GM18519 (cell line): ENCODE measurements at regions not wholly inside any gene's neighbourhood (a gene's known extent, or its start where the extent isn't known, plus 50 kb on each side); places are given as distances from the start of the nearest gene placed in this dataset.
A peak's percentile ranks its signal among the peaks of the same experiment; 100 is the strongest.

ENCODE experiments used
- ATAC-seq: cut with Tn5 transposase; IDR thresholded peaks from one replicate; pipeline ENCODE4 v1.9.1; 2021; ENCODE audit warnings: mild to moderate bottlenecking, moderate library complexity; ENCODE audit not compliant: unreplicated experiment, low FRiP score

- no peak for ATAC-seq
These were observed 420.2 kb downstream of the KCTD12 start for GRCh38 chr13:76466043-76466442.

- ATAC-seq: no peak
These were observed 422.9 kb downstream of the KCTD12 start for GRCh38 chr13:76463314-76463713.

GRCh38 chr13:76461999-76462398 lies 424.2 kb downstream of the KCTD12 start:
- ATAC-seq: no peak

DNA sequence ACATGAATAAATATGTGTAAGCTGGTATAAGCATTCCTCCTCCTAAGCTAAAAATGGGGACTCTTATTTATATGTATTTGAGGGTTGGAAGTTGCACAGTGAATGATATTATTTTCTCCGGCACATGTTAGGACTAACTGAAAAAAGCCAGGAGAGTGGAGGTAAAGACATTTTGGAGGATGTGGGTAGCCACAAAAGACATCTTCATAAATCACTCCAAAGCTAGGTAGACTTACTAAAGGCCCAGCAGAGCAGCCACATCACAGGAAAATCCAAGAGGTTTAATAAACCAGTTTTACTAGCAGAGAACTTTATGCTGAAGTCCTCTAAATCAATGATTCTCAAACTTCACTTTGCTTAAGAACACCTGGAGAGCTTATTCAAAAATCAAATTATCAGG lies 424.7 kb downstream of the KCTD12 start:
- no peak for ATAC-seq

DNA sequence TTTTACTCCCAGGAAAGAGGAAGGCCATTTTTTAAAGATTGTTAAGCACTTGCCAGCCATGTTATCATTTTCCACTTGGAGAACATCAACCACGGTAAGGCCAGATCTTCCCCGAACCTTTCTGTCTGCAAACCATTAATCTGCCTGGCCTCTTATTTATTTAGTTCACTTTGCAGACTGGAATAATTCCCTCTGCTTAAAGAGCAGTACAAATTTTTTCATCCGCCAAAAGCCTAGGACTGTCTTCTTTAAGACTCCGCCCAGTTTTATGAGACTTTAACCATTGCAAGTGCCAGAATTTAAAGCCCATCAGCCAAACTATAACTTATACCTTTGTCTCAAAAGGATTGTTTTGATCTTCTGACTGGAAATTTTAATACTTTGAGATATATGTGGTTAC lies 426.3 kb downstream of the KCTD12 start:
- no peak for ATAC-seq

- no peak for ATAC-seq
These were observed 430.2 kb downstream of the KCTD12 start for GRCh38 chr13:76455960-76456359.

DNA sequence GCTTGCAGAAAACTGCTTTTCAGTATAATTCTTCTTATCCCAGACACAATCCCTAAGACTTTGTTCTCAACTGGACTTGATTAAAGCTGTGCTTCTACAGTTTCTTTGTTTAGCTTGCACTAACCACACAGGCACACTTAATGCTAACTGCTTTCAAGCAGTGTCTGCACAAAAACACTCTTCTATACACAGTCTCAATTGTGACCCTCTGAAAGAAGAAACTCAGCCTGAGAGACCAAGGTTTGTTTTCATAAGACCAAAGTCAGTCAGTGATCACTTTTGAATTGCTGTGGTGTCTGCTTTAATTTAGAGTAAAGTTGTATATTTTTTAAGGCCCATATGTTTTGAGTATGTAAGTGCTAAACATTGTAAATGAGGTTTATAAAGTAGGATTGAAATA lies 431.2 kb downstream of the KCTD12 start:
- no peak for ATAC-seq

- no peak for ATAC-seq
These were observed 436.5 kb downstream of the KCTD12 start for GRCh38 chr13:76449716-76450115.

DNA sequence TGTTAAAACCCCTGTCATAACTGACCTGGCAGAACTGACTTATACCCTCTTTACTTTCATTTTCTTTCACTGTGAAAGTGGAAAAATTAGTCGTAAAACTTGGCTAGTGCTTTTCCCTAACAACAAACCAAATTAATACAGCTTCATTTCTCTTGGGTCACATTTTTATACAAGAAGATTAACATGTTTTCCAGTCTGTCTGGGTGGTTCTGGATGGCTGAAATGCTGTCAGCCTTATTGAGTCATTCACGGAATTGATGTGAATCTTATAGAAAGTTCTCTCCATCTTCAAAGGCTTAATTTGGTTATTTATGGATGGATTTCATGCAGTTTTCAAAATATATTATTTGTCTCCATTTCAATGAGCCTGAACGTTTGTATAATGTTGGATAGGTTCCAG lies 440.0 kb downstream of the KCTD12 start:
- no peak for ATAC-seq

GRCh38 chr13:76440568-76440967 lies 445.6 kb downstream of the KCTD12 start:
- ATAC-seq: peak; percentile 95

- ATAC-seq: no peak
These were observed 446.7 kb downstream of the KCTD12 start for GRCh38 chr13:76439546-76439945.

DNA sequence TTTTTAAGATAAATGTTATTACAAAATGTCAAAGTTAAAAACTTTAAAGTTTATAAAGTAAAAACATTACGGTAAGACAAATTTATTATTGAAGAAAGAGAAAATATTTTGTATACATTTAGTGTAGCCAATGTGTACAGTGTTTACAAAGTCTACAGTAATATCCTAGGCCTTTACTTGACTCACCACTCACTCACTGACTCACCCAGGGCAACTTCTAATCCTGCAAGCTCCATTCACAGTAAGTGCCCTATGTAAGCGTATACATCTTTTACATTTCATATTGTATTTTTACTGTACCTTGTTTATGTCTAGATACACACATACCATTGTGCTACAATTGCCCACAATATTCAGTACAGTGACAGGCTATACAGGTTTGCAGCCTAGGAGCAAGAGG lies 448.2 kb downstream of the KCTD12 start:
- no peak for ATAC-seq

DNA sequence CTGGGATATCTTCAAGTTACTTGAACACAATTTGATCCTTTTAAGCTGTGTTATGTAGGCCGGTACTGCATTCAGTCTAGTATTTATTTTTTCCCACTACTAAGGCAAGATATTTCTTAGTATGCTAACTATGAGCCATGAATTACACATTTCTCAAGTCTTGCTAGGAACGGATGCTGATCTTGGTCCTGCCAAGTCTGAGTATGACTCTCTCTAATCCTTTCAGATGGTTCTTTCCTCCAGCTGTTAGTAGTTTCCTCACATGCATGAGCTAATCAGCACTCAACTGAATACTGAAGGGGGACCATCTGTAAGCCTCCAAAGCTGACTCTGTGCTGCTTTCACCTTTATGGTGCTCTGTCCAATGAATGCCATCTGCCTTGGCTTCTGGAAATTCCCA lies 460.3 kb downstream of the KCTD12 start:
- no peak for ATAC-seq

DNA sequence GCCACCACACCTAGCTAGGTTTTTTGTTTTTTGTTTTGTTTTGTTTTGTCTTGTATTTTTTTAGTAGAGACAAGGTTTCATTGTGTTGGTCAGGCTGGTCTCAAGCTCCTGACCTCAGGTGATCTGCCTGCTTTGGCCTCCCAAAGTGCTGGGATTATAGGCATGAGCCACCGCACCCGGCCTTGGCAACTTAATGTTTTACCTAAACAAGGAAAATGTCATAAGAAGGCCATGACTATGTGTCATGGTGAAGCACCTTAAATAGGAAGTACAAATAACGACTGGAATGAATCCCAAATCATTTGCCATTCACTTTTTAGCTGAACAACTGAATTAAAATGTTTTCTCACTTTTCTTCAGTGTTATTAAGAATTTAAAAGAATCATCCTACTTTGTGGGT lies 465.2 kb downstream of the KCTD12 start:
- ATAC-seq: no peak

GRCh38 chr13:76418404-76418803 lies 467.8 kb downstream of the KCTD12 start:
- no peak for ATAC-seq

- ATAC-seq: no peak
These were observed 471.9 kb downstream of the KCTD12 start for GRCh38 chr13:76414320-76414719.

DNA sequence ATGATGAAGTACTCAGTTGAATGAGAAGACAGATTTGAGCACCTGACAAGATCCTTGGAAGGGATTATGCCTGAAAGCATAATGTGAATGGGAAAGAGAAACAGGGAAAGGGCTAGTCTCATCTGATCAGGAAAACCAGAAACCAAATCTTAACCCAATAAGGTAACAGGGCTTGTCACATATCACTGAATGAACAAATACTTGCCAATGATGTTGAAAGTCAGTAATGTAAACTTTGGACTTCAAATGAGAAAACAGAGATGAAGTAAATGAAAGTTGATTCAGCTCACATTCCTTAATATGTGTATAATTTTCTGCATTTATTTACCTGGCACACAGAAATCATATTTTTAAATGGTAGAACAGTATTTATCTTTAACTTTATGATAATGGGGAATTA lies 480.0 kb downstream of the KCTD12 start:
- ATAC-seq: no peak

GRCh38 chr13:76398425-76398824 lies 487.8 kb downstream of the KCTD12 start:
- no peak for ATAC-seq

GRCh38 chr13:76397413-76397812 lies 488.8 kb downstream of the KCTD12 start:
- no peak for ATAC-seq

- ATAC-seq: no peak
These were observed 496.9 kb downstream of the KCTD12 start for GRCh38 chr13:76389321-76389720.

DNA sequence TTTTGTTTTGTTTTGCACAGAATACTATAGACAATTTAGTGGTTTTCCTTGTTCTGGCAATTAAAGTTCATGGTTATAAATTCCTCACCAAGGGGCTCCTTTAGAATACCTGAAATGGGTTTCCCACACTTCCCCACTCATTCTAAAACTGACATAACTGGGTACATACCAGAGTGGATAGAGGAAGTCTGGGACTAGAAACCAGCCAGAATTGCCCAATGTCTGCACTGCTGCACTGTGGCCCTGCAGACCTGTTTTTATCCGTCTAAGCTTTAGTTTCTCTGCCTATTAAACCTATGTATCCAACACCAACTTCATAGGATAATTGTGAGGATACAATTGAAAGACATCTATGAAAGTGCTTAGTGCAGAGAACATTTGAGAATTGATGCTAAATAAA lies 498.6 kb downstream of the KCTD12 start:
- ATAC-seq: no peak

DNA sequence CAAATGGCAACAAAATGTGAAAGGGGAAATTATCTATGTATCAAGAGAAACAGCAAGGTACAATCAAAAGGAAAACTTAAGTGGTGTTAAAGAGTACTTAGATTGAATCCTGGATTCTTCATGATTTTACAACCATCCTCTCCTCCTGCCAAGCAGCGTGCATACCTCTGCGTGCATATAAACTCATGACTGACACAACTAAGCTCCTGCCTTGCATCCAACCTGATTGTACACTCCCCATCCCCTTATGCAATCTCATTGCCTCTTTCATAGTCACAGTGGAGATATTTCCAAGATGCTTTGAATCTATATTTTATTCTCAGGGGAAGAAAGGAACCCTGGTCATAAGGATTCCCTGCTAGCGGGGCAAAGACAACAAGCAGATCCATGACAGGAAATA lies 499.9 kb downstream of the KCTD12 start:
- no peak for ATAC-seq

GRCh38 chr13:76385586-76385985 lies 500.6 kb downstream of the KCTD12 start:
- no peak for ATAC-seq
